ENCODE measurements at regions not wholly inside any gene's neighbourhood (a gene's known extent, or its start where the extent isn't known, plus 50 kb on each side); places are given as distances from the start of the nearest gene placed in this dataset.

DNA sequence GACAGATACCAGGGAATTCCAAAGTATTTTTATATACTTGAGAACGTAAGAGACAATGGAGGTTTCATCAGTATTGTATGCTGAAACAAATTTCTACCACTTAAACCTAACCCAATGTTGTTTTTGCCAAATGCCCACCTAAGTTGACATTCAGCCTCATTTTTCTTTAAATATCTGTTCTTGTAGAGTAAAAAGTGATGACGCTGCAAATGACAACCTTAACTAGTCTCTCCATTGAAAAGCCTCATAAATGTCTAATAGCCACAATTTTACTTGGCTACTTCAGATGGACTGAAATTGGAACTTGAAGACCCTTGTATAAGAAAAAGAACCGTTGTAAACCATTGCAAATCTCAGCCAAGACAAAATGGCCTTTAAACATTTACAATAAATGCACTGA is 176.9 kb downstream of the CRPPA start:
- Histone ChIP-seq H3K4me2 (ENCODE audit: low read length) (no peak overlapping the region), H3K4me3 (ENCODE audit: low read length) (no peak overlapping the region), H3K9me2 (replicated peaks; ENCODE audit: control insufficient read depth, low read length) (no peaks in the 10 kb centered on the region), H4K20me1 (ENCODE audit: control insufficient read depth, insufficient read depth, low read depth, low read length) (no peaks in the 10 kb centered on the region), H3K36me3 (ENCODE audit: control insufficient read depth, low read length) (no peaks in the 10 kb centered on the region), H3K9me3 (ENCODE audit: control insufficient read depth, insufficient read depth, low read length) (no peaks in the 10 kb centered on the region), H3K27me3 (ENCODE audit: control insufficient read depth, low read length) (no peaks in the 10 kb centered on the region), H3K4me1 (ENCODE audit: control insufficient read depth, low read length) (no peaks in the 10 kb centered on the region), H3K27ac (ENCODE audit: low read depth, low read length) (no peak overlapping the region), H3F3A (ENCODE audit: control insufficient read depth, insufficient read depth) (no peaks in the 10 kb centered on the region), H3K79me2 (ENCODE audit: control insufficient read depth, low read length) (no peaks in the 10 kb centered on the region)
- TF ChIP-seq EZH2phosphoT487 (IDR thresholded peaks at IDR 0.05; ENCODE audit: borderline replicate concordance, low read length): no peak
- TF ChIP-seq, protein P1, sequence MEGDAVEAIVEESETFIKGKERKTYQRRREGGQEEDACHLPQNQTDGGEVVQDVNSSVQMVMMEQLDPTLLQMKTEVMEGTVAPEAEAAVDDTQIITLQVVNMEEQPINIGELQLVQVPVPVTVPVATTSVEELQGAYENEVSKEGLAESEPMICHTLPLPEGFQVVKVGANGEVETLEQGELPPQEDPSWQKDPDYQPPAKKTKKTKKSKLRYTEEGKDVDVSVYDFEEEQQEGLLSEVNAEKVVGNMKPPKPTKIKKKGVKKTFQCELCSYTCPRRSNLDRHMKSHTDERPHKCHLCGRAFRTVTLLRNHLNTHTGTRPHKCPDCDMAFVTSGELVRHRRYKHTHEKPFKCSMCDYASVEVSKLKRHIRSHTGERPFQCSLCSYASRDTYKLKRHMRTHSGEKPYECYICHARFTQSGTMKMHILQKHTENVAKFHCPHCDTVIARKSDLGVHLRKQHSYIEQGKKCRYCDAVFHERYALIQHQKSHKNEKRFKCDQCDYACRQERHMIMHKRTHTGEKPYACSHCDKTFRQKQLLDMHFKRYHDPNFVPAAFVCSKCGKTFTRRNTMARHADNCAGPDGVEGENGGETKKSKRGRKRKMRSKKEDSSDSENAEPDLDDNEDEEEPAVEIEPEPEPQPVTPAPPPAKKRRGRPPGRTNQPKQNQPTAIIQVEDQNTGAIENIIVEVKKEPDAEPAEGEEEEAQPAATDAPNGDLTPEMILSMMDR (IDR thresholded peaks at IDR 0.05; ENCODE audit: low read depth, low read length, poor library complexity, severe bottlenecking): no peak

DNA sequence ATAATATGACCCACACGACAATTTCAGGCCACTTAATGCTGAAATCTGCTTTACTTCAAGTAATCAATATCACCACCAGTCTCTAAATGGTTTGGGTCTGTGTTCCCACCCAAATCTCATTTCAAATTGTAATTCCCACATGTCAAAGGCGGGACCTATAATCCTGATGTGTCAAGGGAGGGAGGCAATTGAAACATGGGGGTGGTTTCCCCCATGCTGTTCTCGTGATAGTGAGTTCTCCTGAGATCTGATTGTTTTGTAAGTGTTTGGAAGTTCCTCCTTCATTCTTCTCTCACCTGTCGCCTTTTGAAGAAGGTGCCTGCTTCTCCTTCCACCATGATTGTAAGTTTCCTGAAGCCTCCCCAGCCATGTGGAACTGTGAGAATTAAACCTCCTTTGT is 178.4 kb downstream of the CRPPA start:
- Histone ChIP-seq H3F3A (ENCODE audit: control insufficient read depth, insufficient read depth) (no peaks in the 10 kb centered on the region), H3K4me3 (ENCODE audit: low read length) (no peak overlapping the region), H3K9me3 (ENCODE audit: control insufficient read depth, insufficient read depth, low read length) (no peaks in the 10 kb centered on the region), H3K27ac (ENCODE audit: low read depth, low read length) (no peak overlapping the region), H3K4me2 (ENCODE audit: low read length) (no peak overlapping the region), H3K79me2 (ENCODE audit: control insufficient read depth, low read length) (no peaks in the 10 kb centered on the region), H3K36me3 (ENCODE audit: control insufficient read depth, low read length) (no peaks in the 10 kb centered on the region), H3K4me1 (ENCODE audit: control insufficient read depth, low read length) (no peaks in the 10 kb centered on the region), H3K27me3 (ENCODE audit: control insufficient read depth, low read length) (no peaks in the 10 kb centered on the region), H3K9me2 (replicated peaks; ENCODE audit: control insufficient read depth, low read length) (no peaks in the 10 kb centered on the region), H4K20me1 (ENCODE audit: control insufficient read depth, insufficient read depth, low read depth, low read length) (no peaks in the 10 kb centered on the region)
- TF ChIP-seq EZH2phosphoT487 (IDR thresholded peaks at IDR 0.05; ENCODE audit: borderline replicate concordance, low read length): no peak
- TF ChIP-seq, protein P1 (IDR thresholded peaks at IDR 0.05; ENCODE audit: low read depth, low read length, poor library complexity, severe bottlenecking): no peak

DNA sequence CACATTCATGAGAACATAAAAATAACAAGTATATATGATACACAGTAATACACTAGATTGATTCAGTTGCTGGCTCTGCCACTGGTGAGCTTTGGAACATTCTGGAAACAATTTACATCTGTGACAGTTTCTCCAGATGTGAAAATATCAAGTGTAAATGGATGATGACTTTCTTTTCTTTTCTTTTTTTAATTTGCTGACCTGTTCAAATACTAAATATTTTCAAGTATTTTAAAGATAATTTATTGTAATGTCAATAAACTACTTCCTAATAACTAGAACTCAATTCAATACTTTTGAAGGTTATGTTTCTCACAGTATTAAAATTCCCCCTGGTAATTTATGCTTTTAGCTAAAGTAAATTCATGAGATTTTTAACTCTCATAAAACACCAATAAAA is 180.3 kb downstream of the CRPPA start:
- TF ChIP-seq EZH2phosphoT487 (IDR thresholded peaks at IDR 0.05; ENCODE audit: borderline replicate concordance, low read length): no peak
- TF ChIP-seq, protein P1 (IDR thresholded peaks at IDR 0.05; ENCODE audit: low read depth, low read length, poor library complexity, severe bottlenecking): no peak

DNA sequence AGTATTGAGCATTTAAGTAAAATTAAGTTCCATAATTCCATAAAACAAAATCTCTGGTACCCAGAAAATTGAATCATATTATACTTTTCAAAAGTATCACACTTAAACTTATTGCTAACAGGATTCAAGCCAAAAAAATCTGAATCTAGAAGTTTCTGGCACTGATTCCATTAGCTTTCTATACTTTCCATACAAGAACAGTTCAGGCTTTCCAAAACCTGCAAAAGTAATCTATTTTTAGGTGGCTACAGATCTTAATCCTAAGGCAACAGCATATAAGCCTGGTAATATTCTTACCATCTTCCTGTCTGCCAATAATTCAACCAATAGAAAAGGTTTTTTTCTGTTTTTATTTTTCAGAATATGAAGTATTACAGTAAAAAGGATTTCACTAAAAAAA is 185.0 kb downstream of the CRPPA start:
- H3K27ac ChIP-seq (ENCODE audit: low read depth, low read length): no peak overlapping the region
- H3F3A ChIP-seq (ENCODE audit: control insufficient read depth, insufficient read depth): no peaks in the 10 kb centered on the region
- no peaks in the 10 kb centered on the region for H3K27me3 ChIP-seq (ENCODE audit: control insufficient read depth, low read length)
- no peaks in the 10 kb centered on the region for H3K9me2 ChIP-seq (replicated peaks; ENCODE audit: control insufficient read depth, low read length)
- no peaks in the 10 kb centered on the region for H3K36me3 ChIP-seq (ENCODE audit: control insufficient read depth, low read length)
- H3K4me1 ChIP-seq (ENCODE audit: control insufficient read depth, low read length): no peaks in the 10 kb centered on the region
- TF ChIP-seq, protein P1 (IDR thresholded peaks at IDR 0.05; ENCODE audit: low read depth, low read length, poor library complexity, severe bottlenecking): no peak
- no peak for TF ChIP-seq EZH2phosphoT487 (IDR thresholded peaks at IDR 0.05; ENCODE audit: borderline replicate concordance, low read length)
- H3K79me2 ChIP-seq (ENCODE audit: control insufficient read depth, low read length): no peaks in the 10 kb centered on the region
- no peaks in the 10 kb centered on the region for H3K9me3 ChIP-seq (ENCODE audit: control insufficient read depth, insufficient read depth, low read length)
- H3K4me2 ChIP-seq (ENCODE audit: low read length): no peak overlapping the region
- no peak overlapping the region for H3K4me3 ChIP-seq (ENCODE audit: low read length)
- H4K20me1 ChIP-seq (ENCODE audit: control insufficient read depth, insufficient read depth, low read depth, low read length): no peaks in the 10 kb centered on the region

More for the DNA sequence above, 180.3 kb downstream of the CRPPA start:
- H3K9me2 ChIP-seq (replicated peaks; ENCODE audit: control insufficient read depth, low read length): no peaks in the 10 kb centered on the region
- H3K27ac ChIP-seq (ENCODE audit: low read depth, low read length): no peak overlapping the region
- no peaks in the 10 kb centered on the region for H3K79me2 ChIP-seq (ENCODE audit: control insufficient read depth, low read length)
- no peaks in the 10 kb centered on the region for H3K4me1 ChIP-seq (ENCODE audit: control insufficient read depth, low read length)
- no peaks in the 10 kb centered on the region for H3K36me3 ChIP-seq (ENCODE audit: control insufficient read depth, low read length)
- no peak overlapping the region for H3K4me3 ChIP-seq (ENCODE audit: low read length)
- H3K9me3 ChIP-seq (ENCODE audit: control insufficient read depth, insufficient read depth, low read length): no peaks in the 10 kb centered on the region
- H3F3A ChIP-seq (ENCODE audit: control insufficient read depth, insufficient read depth): no peaks in the 10 kb centered on the region
- H4K20me1 ChIP-seq (ENCODE audit: control insufficient read depth, insufficient read depth, low read depth, low read length): no peaks in the 10 kb centered on the region
- H3K4me2 ChIP-seq (ENCODE audit: low read length): no peak overlapping the region
- no peaks in the 10 kb centered on the region for H3K27me3 ChIP-seq (ENCODE audit: control insufficient read depth, low read length)

All from DOHH2 (cell line).